ENCODE measurements at regions not wholly inside any gene's neighbourhood (a gene's known extent, or its start where the extent isn't known, plus 50 kb on each side); places are given as distances from the start of the nearest gene placed in this dataset.

GRCh38 chr12:74917743-74918142, 291.9 kb downstream of the KCNC2 start:
- Histone ChIP-seq H3K27me3 (replicated peaks in 1 of 2; ENCODE audit: control insufficient read depth in 2 of 2, insufficient read depth in 2 of 2, low read length in 1 of 2) (no peaks in the 10 kb centered on the region), H3K36me3 (ENCODE audit: control insufficient read depth in 2 of 2, insufficient read depth in 2 of 2, low read length in 1 of 2) (no peaks in the 10 kb centered on the region), H3K4me2 (ENCODE audit: control insufficient read depth, insufficient read depth) (no peak overlapping the region), H3K79me2 (ENCODE audit: control insufficient read depth, insufficient read depth, low read length) (no peaks in the 10 kb centered on the region), H3K9ac (ENCODE audit: control insufficient read depth, insufficient read depth, low read length) (no peak overlapping the region), H3K27ac (ENCODE audit: control insufficient read depth, insufficient read depth) (no peak overlapping the region), H3K9me3 (replicated peaks; ENCODE audit: control insufficient read depth, insufficient read depth, low read length) (no peaks in the 10 kb centered on the region), H3K4me3 (no peak overlapping the region), H3K4me1 (ENCODE audit: control insufficient read depth, insufficient read depth, low read length) (no peaks in the 10 kb centered on the region), H4K20me1 (ENCODE audit: control insufficient read depth, insufficient read depth) (no peaks in the 10 kb centered on the region), H2AFZ (ENCODE audit: control insufficient read depth, low read depth, low read length) (no peak overlapping the region)
- SMC1A ChIA-PET (ENCODE audit: uncharacterized antibody, unreplicated experiment): interaction anchor here (1.0 to 1.4 kb wide), 3 partner anchors 13 to 51 kb away, joined by 3 read pairs; no protein-coding TSS in a partner anchor
- FAIRE-seq: no peak
- ATAC-seq: no peak
- POLR2A ChIA-PET: interaction anchor here (0.6 kb wide), 1 partner anchor 62 kb away, joined by 4 read pairs; no protein-coding TSS in a partner anchor
- TF ChIP-seq MTA3 (IDR thresholded peaks at IDR 0.05; ENCODE audit: borderline replicate concordance, low read length): no peak
- in situ Hi-C loops (cut with MboI) (no loop called here), intact Hi-C loops (cut with micrococcal nuclease; ENCODE audit: unreplicated experiment) (no loop called here)
- CTCF ChIA-PET: interaction anchor here (1.0 to 1.1 kb wide), 3 partner anchors 11 to 24 kb away, joined by 3 read pairs; no protein-coding TSS in a partner anchor
- no peak for DNase-seq (ENCODE audit: low read depth, low spot score)
- RAD21 ChIA-PET (ENCODE audit: unreplicated experiment): no interaction called here
- no TSS peak for BruUV-seq (replicated peaks)

GRCh38 chr12:74918291-74918690, 291.3 kb downstream of the KCNC2 start:
- Histone ChIP-seq H3K9me3 (replicated peaks; ENCODE audit: control insufficient read depth, insufficient read depth, low read length) (no peaks in the 10 kb centered on the region), H2AFZ (ENCODE audit: control insufficient read depth, low read depth, low read length) (no peak overlapping the region), H3K36me3 (ENCODE audit: control insufficient read depth in 2 of 2, insufficient read depth in 2 of 2, low read length in 1 of 2) (no peaks in the 10 kb centered on the region), H3K4me1 (ENCODE audit: control insufficient read depth, insufficient read depth, low read length) (no peaks in the 10 kb centered on the region), H3K4me3 (no peak overlapping the region), H3K27ac (ENCODE audit: control insufficient read depth, insufficient read depth) (no peak overlapping the region), H3K79me2 (ENCODE audit: control insufficient read depth, insufficient read depth, low read length) (no peaks in the 10 kb centered on the region), H3K9ac (ENCODE audit: control insufficient read depth, insufficient read depth, low read length) (no peak overlapping the region), H3K27me3 (replicated peaks in 1 of 2; ENCODE audit: control insufficient read depth in 2 of 2, insufficient read depth in 2 of 2, low read length in 1 of 2) (no peaks in the 10 kb centered on the region), H3K4me2 (ENCODE audit: control insufficient read depth, insufficient read depth) (no peak overlapping the region), H4K20me1 (ENCODE audit: control insufficient read depth, insufficient read depth) (no peaks in the 10 kb centered on the region)
- POLR2A ChIA-PET: no interaction called here
- 4% methylated on average over 1 of the region's 1 CpG for whole genome bisulfite sequencing (ENCODE audit: insufficient coverage, insufficient replicate concordance, low lambda C conversion rate, missing lambda C conversion rate)
- RAD21 ChIA-PET (ENCODE audit: unreplicated experiment): no interaction called here
- intact Hi-C loops (cut with micrococcal nuclease; ENCODE audit: unreplicated experiment) (no loop called here), in situ Hi-C loops (cut with MboI) (no loop called here)
- CTCF ChIA-PET: no interaction called here
- DNase-seq (ENCODE audit: low read depth, low spot score) (no peak), ATAC-seq (no peak), FAIRE-seq (no peak)
- BruUV-seq (replicated peaks): no TSS peak
- SMC1A ChIA-PET (ENCODE audit: uncharacterized antibody, unreplicated experiment): interaction anchor here (0.6 to 1.0 kb wide), 2 partner anchors 14 to 93 kb away, joined by 3 read pairs; no protein-coding TSS in a partner anchor
- TF ChIP-seq RB1 (IDR thresholded peaks at IDR 0.05; ENCODE audit: borderline replicate concordance) (no peak), SUZ12 (IDR thresholded peaks at IDR 0.05; ENCODE audit: unreplicated experiment) (no peak), SKIL (IDR thresholded peaks at IDR 0.05; ENCODE audit: low read depth, poor library complexity, severe bottlenecking) (no peak), SMARCA5 (IDR thresholded peaks at IDR 0.05) (no peak), ATF2 (IDR thresholded peaks at IDR 0.05; ENCODE audit: low read length) (no peak), NR2C1 (IDR thresholded peaks at IDR 0.05) (no peak)
